ENCODE measurements at regions not wholly inside any gene's neighbourhood (a gene's known extent, or its start where the extent isn't known, plus 50 kb on each side); places are given as distances from the start of the nearest gene placed in this dataset.

DNA sequence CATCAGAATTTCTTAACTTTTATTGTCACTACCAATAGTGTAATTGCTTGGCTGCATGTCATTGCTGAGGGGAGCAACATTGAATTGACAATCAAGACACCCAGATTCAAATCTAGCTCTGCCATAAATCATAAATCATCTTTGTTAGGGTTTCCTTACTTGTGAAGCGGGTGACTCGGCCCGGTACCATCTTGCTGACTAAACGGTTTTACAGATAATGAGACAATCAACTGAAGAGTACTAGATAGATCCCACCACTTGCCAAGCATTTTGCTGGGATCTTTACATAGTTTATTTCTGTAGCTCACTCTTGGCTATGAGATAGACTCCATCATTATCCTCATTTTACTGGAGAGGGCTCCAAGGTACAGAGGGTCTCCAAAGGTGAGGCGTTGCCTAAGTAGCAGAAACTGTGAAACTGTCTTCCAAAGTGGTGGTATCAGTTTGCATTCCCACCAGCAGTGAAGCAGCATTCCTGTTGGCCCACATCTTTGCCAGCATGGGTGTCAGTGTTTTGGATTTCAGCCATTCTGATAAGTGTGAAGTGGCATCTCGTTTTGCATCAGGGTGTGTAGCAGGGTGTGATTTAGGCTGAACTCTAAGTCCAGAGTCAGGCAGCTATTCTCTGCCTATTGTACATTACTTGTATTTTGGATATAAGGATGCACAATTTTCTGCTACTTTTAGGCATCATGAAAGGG is 168.7 kb upstream of the BMPER start:
- TF ChIP-seq NR2F6 (IDR thresholded peaks at IDR 0.05) (no peak), NR2F6 (CRISPR knock-in tag; IDR thresholded peaks at IDR 0.05) (no peak), POLR2A (IDR thresholded peaks at IDR 0.05; ENCODE audit: insufficient read depth in 1 of 2, low read depth in 2 of 2, low read length in 2 of 2) (no peak), SMAD1 (CRISPR knock-in tag; IDR thresholded peaks at IDR 0.05; ENCODE audit: borderline replicate concordance, low read depth) (no peak), ZFP1 (CRISPR knock-in tag; IDR thresholded peaks at IDR 0.05) (no peak)
- TF ChIP-seq, protein P1, sequence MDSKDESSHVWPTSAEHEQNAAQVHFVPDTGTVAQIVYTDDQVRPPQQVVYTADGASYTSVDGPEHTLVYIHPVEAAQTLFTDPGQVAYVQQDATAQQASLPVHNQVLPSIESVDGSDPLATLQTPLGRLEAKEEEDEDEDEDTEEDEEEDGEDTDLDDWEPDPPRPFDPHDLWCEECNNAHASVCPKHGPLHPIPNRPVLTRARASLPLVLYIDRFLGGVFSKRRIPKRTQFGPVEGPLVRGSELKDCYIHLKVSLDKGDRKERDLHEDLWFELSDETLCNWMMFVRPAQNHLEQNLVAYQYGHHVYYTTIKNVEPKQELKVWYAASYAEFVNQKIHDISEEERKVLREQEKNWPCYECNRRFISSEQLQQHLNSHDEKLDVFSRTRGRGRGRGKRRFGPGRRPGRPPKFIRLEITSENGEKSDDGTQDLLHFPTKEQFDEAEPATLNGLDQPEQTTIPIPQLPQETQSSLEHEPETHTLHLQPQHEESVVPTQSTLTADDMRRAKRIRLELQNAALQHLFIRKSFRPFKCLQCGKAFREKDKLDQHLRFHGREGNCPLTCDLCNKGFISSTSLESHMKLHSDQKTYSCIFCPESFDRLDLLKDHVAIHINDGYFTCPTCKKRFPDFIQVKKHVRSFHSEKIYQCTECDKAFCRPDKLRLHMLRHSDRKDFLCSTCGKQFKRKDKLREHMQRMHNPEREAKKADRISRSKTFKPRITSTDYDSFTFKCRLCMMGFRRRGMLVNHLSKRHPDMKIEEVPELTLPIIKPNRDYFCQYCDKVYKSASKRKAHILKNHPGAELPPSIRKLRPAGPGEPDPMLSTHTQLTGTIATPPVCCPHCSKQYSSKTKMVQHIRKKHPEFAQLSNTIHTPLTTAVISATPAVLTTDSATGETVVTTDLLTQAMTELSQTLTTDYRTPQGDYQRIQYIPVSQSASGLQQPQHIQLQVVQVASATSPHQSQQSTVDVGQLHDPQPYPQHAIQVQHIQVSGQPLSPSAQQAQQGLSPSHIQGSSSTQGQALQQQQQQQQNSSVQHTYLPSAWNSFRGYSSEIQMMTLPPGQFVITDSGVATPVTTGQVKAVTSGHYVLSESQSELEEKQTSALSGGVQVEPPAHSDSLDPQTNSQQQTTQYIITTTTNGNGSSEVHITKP (CRISPR knock-in tag; IDR thresholded peaks at IDR 0.05; ENCODE audit: low read depth) = no peak
- TF ChIP-seq, protein P2, sequence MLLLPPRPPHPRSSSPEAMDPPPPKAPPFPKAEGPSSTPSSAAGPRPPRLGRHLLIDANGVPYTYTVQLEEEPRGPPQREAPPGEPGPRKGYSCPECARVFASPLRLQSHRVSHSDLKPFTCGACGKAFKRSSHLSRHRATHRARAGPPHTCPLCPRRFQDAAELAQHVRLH (CRISPR knock-in tag; IDR thresholded peaks at IDR 0.05; ENCODE audit: borderline replicate concordance, low read depth) = no peak
- TF ChIP-seq, protein P3, sequence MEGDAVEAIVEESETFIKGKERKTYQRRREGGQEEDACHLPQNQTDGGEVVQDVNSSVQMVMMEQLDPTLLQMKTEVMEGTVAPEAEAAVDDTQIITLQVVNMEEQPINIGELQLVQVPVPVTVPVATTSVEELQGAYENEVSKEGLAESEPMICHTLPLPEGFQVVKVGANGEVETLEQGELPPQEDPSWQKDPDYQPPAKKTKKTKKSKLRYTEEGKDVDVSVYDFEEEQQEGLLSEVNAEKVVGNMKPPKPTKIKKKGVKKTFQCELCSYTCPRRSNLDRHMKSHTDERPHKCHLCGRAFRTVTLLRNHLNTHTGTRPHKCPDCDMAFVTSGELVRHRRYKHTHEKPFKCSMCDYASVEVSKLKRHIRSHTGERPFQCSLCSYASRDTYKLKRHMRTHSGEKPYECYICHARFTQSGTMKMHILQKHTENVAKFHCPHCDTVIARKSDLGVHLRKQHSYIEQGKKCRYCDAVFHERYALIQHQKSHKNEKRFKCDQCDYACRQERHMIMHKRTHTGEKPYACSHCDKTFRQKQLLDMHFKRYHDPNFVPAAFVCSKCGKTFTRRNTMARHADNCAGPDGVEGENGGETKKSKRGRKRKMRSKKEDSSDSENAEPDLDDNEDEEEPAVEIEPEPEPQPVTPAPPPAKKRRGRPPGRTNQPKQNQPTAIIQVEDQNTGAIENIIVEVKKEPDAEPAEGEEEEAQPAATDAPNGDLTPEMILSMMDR (CRISPR knock-in tag; IDR thresholded peaks at IDR 0.05) = no peak

Measured in HepG2 (cell line).